ENCODE measurements at regions not wholly inside any gene's neighbourhood (a gene's known extent, or its start where the extent isn't known, plus 50 kb on each side); places are given as distances from the start of the nearest gene placed in this dataset.

GRCh38 chr9:88710449-88710848 lies 175.5 kb downstream of the NXNL2 start (continued):
- no peak for TF ChIP-seq CTCF (tag by site-specific recombination; IDR thresholded peaks at IDR 0.05)

- CTCF ChIA-PET = no interaction called here
- H3K36me3 ChIP-seq (ENCODE audit: control insufficient read depth in 2 of 2, insufficient read depth in 1 of 2, low read length in 2 of 2) = no peaks in the 10 kb centered on the region
- TF ChIP-seq ZNF513 (tag by site-specific recombination; IDR thresholded peaks at IDR 0.05) = peak; percentile 81
- no peak for TF ChIP-seq ZNF529 (tag by site-specific recombination; IDR thresholded peaks at IDR 0.05; ENCODE audit: insufficient replicate concordance)
- TF ChIP-seq OVOL3 (tag by site-specific recombination; IDR thresholded peaks at IDR 0.05) = no peak
- TF ChIP-seq ZNF37A (tag by site-specific recombination; IDR thresholded peaks at IDR 0.05) = no peak
- TF ChIP-seq ZNF792 (tag by site-specific recombination; IDR thresholded peaks at IDR 0.05) = no peak
These were observed 176.7 kb downstream of the NXNL2 start for GRCh38 chr9:88711719-88712118.

GRCh38 chr9:88712484-88712883 lies 177.5 kb downstream of the NXNL2 start:
- CTCF ChIA-PET = no interaction called here

More at GRCh38 chr9:88711719-88712118, 176.7 kb downstream of the NXNL2 start:
- POLR2A ChIA-PET = no interaction called here
- Histone ChIP-seq H3K27ac (ENCODE audit: extremely low read depth, low read depth, low read length) (no peak overlapping the region), H3K4me1 (ENCODE audit: control insufficient read depth, insufficient read depth, low read length) (no peaks in the 10 kb centered on the region), H3K9me3 (ENCODE audit: control insufficient read depth, insufficient read depth, low read depth, low read length) (no peaks in the 10 kb centered on the region), H3K4me3 (ENCODE audit: low read depth, low read length) (no peak overlapping the region)

GRCh38 chr9:88713010-88713409 lies 178.0 kb downstream of the NXNL2 start:
- no peaks in the 10 kb centered on the region for H3K36me3 ChIP-seq (ENCODE audit: control insufficient read depth in 2 of 2, insufficient read depth in 1 of 2, low read length in 2 of 2)
- TF ChIP-seq ZNF473 (tag by site-specific recombination; IDR thresholded peaks at IDR 0.05) (no peak), KLF17 (tag by site-specific recombination; IDR thresholded peaks at IDR 0.05) (no peak), ZXDB (tag by site-specific recombination; IDR thresholded peaks at IDR 0.05) (no peak), ZNF10 (tag by site-specific recombination; IDR thresholded peaks at IDR 0.05) (no peak), ZNF48 (tag by site-specific recombination; IDR thresholded peaks at IDR 0.05) (no peak), ZFP41 (tag by site-specific recombination; IDR thresholded peaks at IDR 0.05; ENCODE audit: borderline replicate concordance) (no peak), WT1 (tag by site-specific recombination; IDR thresholded peaks at IDR 0.05) (no peak), SP3 (tag by site-specific recombination; IDR thresholded peaks at IDR 0.05) (no peak), SP7 (tag by site-specific recombination; IDR thresholded peaks at IDR 0.05) (no peak), PRDM4 (tag by site-specific recombination; IDR thresholded peaks at IDR 0.05) (no peak), ZNF830 (tag by site-specific recombination; IDR thresholded peaks at IDR 0.05; ENCODE audit: low read depth) (no peak), KLF16 (tag by site-specific recombination; IDR thresholded peaks at IDR 0.05) (no peak), MYNN (tag by site-specific recombination; IDR thresholded peaks at IDR 0.05; ENCODE audit: borderline replicate concordance) (no peak)
- no peak overlapping the region for H3K27ac ChIP-seq (ENCODE audit: extremely low read depth, low read depth, low read length)
- H3K9me3 ChIP-seq (ENCODE audit: control insufficient read depth, insufficient read depth, low read depth, low read length) = no peaks in the 10 kb centered on the region
- H3K4me1 ChIP-seq (ENCODE audit: control insufficient read depth, insufficient read depth, low read length) = no peaks in the 10 kb centered on the region
- ChIA-PET CTCF (no interaction called here), POLR2A (no interaction called here)
- H3K4me3 ChIP-seq (ENCODE audit: low read depth, low read length) = no peak overlapping the region

More at GRCh38 chr9:88712484-88712883, 177.5 kb downstream of the NXNL2 start:
- no peaks in the 10 kb centered on the region for H3K9me3 ChIP-seq (ENCODE audit: control insufficient read depth, insufficient read depth, low read depth, low read length)
- POLR2A ChIA-PET = no interaction called here
- no peaks in the 10 kb centered on the region for H3K4me1 ChIP-seq (ENCODE audit: control insufficient read depth, insufficient read depth, low read length)
- no peak overlapping the region for H3K27ac ChIP-seq (ENCODE audit: extremely low read depth, low read depth, low read length)
- TF ChIP-seq FEZF1 (tag by site-specific recombination; IDR thresholded peaks at IDR 0.05) (no peak), ZFP3 (tag by site-specific recombination; IDR thresholded peaks at IDR 0.05; ENCODE audit: low read depth) (no peak), ZNF670 (tag by site-specific recombination; IDR thresholded peaks at IDR 0.05; ENCODE audit: low read depth) (no peak), ZSCAN30 (tag by site-specific recombination; IDR thresholded peaks at IDR 0.05) (no peak), ZNF677 (tag by site-specific recombination; IDR thresholded peaks at IDR 0.05) (no peak), EGR2 (tag by site-specific recombination; IDR thresholded peaks at IDR 0.05; ENCODE audit: low read depth) (no peak), HOXC10 (CRISPR knock-in tag; IDR thresholded peaks at IDR 0.05) (no peak), ZBTB48 (tag by site-specific recombination; IDR thresholded peaks at IDR 0.05) (no peak), ZNF792 (tag by site-specific recombination; IDR thresholded peaks at IDR 0.05) (no peak)
- no peak overlapping the region for H3K4me3 ChIP-seq (ENCODE audit: low read depth, low read length)
- H3K36me3 ChIP-seq (ENCODE audit: control insufficient read depth in 2 of 2, insufficient read depth in 1 of 2, low read length in 2 of 2) = no peaks in the 10 kb centered on the region
